SH-SY5Y (cell line): ENCODE measurements at regions not wholly inside any gene's neighbourhood (a gene's known extent, or its start where the extent isn't known, plus 50 kb on each side); places are given as distances from the start of the nearest gene placed in this dataset.

Experiments used
- GATA2 ChIP-seq: IDR thresholded peaks from 2 replicates; pipeline ENCODE4 v1.6.1; 2011; ENCODE audit warnings: mild to moderate bottlenecking, low read depth, low read length
- GATA3 ChIP-seq: IDR thresholded peaks from 2 replicates; pipeline ENCODE4 v1.6.1; 2011; ENCODE audit warnings: low read depth, mild to moderate bottlenecking, low read length, moderate library complexity

GRCh38 chr2:220005362-220005761 lies 377.9 kb downstream of the SLC4A3 start:
- TF ChIP-seq GATA2 (no peak), GATA3 (no peak)
